Left cardiac atrium (tissue), 4 donors: ENCODE measurements at regions not wholly inside any gene's neighbourhood (a gene's known extent, or its start where the extent isn't known, plus 50 kb on each side); places are given as distances from the start of the nearest gene placed in this dataset.
"Not testable (repeated sequence)": the region's sequence is repeated elsewhere in the genome, so short reads cannot be mapped to it uniquely, and the experiment has no call there.

Experiments
- ATAC-seq, 2 donors: fragments of 200-7000 bp; cut with Tn5 transposase; one replicate each; pipeline ENCODE4 v1.9.1; 2020; ENCODE audit warnings: mild to moderate bottlenecking in 2 of 2, moderate library complexity in 2 of 2
- DNase-seq: peaks from one replicate; pipeline ENCODE4 v3.0.0-alpha.2; 2020
- intact Hi-C, 2 donors: fragments of 100-400 bp; cut with DNase I; formaldehyde crosslinking; loops; one replicate each; pipeline versions ENCODE4 v1.14.1 to v1.15.1; 2022 to 2023
- donor health status: DM: no; HTN: yes; CAD: no.
- donor health status: DM: no; HTN: yes; CAD: no; lungs with severe emphysema.
- donor health status: DM: yes; HTN: yes; CAD: no.
- donor health status: Dilated cardiomyopathy.

DNA sequence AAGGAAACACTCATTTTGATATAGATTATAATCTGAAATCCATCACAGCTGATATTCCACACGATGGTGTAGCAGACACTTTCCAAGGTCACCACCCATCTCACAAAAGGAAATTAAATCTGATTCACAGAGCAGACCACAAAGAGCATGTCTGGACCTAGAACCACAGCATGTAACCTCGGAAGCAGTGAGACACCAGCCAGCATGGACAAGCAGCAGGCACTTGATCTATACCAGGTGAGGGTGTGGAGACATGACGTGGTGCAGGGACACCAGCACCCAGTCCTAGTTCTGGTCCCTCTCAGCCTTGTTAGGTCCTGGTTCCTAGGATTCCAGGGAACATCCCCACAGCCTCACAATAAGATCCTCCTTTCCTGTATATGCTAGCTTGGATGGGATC is 81.9 kb upstream of the FBXO28 start:
- ATAC-seq, intact Hi-C loops, DNase-seq: not testable (repeated sequence)

DNA sequence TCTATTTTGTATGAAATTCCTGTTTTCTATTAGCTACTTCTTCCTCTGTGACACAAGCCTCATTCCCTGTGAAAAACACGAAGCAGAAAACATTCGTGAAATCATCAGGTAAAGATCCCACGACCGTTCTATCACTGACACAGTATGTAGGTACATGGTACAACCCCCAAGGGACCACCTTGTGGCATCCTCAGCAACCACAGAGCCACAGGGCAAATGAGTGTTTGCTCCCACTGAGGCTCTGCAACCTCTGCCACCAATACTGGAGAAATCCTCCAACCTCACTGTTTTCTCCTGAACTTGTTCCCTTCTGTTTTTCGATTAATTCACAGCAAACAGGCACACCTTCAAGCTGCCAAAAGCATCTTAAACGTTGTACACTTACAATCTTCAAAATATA is 83.7 kb upstream of the FBXO28 start:
- DNase-seq, ATAC-seq, intact Hi-C loops: not testable (repeated sequence)

DNA sequence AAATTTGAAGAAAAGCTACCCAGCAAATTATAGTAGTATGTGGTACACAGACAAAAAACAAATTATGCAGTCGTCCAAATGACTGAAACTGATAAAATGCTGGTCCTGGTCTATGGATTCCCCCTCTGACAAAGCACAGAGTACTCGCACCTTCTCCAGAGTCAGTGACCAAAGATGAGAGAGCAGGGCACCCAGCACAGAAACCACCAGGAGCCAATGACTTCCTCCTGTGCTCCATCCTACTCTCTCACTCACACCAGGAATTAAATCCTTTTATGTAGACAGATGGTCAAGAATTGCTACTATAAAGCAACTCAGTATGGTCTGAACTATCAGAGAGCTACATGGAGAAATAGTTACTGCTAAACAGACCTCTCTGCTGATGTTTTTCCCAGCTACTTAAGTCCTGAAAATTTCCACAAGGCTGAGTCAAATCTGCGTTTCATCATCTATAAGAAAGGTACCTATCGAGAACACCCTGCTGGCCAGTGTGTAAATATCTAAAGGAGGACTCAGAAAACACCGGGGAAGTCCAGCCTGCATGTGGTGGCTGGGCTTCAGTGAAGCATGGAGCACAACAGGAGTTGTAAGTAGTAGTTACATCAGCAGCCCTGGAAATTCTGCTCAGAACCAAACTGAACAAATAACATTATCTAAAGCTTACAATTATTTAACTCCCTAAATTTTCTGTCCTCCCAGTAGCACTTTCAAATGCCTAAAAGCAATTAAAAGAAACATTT is 84.5 kb upstream of the FBXO28 start:
- DNase-seq, intact Hi-C loops, ATAC-seq: not testable (repeated sequence)

DNA sequence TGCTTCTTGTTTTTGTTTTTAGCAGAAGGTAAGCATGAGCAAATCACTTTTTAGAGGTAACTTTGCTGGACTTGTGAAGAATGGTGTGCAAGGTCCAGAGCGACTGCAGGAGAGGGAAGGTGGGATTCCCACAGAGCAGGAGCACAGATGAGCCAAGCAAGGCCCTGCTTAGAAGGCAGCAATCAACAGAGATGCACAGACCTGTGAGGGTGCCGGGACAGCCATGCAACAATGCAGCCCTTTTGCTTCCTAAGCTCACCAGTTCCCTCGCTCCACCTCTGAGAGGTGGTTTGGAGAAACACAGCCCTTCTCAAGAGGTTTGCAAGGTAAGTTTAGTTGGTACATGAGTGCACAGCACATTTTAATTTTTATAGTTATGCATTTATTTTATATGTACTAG is 85.1 kb upstream of the FBXO28 start:
- ATAC-seq, intact Hi-C loops, DNase-seq: not testable (repeated sequence)

DNA sequence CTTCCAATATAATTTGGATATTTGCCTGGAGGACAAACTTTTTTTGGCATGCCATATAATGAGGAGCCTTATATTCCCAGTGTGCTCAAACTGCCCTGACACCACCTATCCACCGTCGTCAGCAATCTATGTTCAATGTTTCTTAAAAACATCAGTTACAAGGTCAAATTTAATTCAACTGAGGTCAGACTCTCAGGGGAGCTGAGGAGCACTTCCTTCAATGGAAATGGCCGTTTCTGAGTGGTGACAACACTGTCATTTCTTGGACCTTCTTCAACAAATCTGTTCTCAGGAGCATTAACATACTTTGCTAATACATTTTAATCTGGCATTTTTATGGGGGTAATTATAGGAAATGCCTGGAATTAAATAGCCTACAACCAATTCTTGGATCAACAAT is 90.8 kb upstream of the FBXO28 start:
- intact Hi-C loops, DNase-seq, ATAC-seq: not testable (repeated sequence)

DNA sequence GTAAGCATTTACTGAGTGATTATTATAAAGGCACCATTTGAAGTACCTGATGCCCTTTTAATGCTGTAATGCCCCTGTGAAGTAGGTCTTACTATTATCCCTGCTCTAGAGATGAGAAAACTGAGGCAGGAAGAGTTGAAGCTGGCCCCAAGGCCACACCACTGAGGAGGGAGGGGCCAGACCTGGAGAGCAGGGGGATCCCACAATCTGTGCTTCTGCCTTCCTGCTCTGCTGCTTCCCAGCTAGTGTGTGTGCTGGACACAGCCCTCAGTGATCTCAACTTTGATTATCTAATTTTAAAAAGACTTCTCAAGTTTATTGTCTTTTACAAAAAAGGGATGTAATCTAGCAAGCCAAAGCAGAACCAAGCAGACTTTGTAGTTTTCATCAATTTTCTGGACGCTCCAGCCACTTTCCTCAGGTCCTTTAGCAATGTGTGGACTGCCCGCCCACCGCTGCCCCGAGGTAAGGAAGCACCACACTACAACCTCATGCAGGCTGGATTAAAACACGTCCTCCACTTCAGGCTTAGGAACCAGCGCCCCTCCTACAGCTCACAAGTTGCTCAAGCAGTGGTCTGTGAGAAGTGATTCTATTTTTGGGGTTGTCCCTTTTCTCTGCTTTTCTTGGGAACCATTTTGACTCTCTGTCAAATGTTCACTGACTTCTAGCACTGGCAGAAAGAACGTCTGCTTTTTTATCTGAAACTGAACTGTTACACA is 91.5 kb upstream of the FBXO28 start:
- ATAC-seq, result peak; percentile 38 to 60
- intact Hi-C loops, DNase-seq: not testable (repeated sequence)

DNA sequence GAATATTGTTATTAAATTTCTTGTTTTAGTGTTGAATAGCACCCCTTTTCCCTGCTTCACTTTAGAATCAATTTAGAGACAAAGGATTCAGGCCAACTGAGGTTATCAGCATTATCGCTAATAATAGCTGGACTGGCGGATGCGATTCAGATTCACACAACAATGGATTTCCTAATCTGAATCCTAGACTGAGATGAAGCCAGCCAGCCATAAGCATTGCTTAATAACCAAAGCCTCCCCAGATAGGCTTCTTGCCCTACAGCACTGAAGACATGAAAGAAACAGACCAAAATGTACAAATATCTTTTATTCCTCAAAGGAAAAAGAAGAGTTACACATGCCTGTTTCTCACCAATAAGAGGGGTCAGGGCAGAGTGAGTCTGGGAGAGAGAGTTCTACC is 94.0 kb upstream of the FBXO28 start:
- intact Hi-C loops, DNase-seq: not testable (repeated sequence)
- peak; percentile 46 to 73 for ATAC-seq

DNA sequence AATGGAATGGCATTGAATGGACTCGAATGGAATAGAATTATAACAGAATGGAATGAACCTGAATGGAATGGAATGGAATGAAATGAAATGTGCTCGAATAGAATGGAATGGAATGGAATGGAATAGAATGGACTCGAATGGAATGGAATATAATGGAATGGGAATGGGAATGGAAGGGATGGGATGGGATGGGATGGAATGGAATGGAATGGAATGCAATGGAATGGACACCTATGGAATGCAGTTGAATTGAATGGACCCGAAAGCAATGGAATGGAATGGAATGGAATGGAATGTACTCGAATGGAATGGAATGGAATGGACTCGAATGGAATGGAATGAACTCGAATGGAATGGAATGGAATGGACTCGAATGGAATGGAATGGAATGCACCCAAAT is 98.1 kb upstream of the FBXO28 start:
- ATAC-seq, intact Hi-C loops, DNase-seq: not testable (repeated sequence)

DNA sequence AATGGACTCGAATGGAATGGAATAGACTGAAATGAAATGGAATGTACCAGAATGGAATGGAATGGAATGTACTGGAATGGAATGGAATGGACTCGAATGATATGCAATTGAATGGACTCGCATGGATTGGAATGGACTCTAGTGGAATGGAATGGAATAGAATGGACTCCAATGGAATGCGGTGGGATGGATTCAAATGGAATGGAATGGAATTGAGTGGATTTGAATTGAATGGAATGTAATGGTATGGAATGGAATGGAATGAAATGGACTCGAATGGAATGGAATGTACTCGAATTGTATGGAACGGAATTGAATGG is 99.6 kb upstream of the FBXO28 start:
- ATAC-seq (no peak), DNase-seq (no peak)
- intact Hi-C loops, result no loop called here

DNA sequence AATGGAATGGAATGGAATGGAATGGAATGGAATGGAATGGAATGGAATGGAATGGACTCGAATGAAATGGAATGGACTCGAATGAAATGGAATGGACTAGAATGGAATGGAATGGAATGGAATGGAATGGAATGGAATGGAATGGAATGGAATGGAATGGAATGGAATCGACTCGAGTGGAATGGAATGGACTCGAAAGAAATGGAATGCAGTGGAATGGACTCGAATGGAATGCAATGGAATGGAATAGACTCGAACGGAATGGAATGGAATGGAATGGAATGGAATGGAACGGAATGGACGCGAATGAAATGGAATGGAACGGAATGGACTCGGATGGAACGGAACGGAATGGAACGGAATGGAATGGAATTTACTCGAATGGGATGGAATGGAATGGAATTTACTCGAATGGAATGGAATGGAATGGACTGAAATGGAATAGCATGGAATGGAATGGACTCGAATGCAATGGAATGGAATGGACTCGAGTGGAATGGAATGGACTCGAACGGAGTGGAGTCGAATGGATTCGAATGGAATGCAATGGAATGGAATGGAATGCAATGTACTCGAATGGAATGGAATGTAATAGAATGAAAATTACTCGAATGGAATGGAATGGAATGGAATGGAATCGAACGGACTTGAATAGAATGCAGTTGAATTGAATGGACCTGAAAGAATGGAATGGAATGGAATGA is 100.1 kb upstream of the FBXO28 start:
- DNase-seq, intact Hi-C loops, ATAC-seq: not testable (repeated sequence)

DNA sequence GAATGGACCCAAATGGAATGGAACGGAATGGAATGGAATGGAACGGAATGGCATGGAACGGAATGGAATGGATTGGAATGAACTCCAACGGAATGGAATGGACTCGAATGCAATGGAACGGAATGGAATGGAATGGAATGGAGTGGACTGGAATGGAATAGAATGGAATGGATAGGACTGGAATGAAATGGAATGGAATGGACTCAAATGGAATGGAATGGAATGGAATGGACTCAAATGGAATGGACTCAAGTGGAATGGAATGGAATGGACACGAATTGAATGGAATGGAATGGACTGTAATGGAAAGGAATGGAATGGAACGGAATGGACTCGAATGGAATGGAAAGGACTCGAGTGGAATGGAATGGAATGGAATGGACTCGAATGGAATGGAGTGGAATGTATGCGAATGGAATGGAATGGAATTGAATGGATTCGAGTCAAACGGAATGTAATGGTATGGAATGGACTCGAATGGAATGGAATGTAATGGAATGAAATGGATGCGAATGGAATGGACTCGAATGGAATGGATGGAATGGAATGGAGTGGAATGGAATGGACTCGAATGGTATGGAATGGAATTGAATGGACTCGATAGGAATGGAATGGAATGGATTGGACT is 101.0 kb upstream of the FBXO28 start:
- intact Hi-C loops, DNase-seq: not testable (repeated sequence)

DNA sequence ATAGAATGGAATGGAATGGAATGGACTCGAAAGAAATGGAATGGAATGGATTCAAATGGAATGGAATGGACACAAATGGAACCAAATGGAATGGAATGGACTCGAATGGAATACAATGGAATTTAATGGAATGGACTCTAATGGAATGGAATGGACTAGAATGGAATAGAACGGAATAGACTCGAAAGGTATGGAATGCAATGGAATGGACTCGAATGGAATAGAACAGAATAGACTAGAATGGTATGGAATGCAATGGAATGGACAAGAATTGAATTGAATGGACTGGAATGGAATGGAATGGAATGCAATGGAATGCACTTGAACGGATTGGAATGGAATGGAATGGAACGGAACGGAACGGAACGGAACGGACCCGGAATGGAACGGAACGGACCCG is 101.7 kb upstream of the FBXO28 start:
- DNase-seq, ATAC-seq, intact Hi-C loops: not testable (repeated sequence)

More for the DNA sequence above, 101.0 kb upstream of the FBXO28 start:
- not testable (repeated sequence) for ATAC-seq

DNA sequence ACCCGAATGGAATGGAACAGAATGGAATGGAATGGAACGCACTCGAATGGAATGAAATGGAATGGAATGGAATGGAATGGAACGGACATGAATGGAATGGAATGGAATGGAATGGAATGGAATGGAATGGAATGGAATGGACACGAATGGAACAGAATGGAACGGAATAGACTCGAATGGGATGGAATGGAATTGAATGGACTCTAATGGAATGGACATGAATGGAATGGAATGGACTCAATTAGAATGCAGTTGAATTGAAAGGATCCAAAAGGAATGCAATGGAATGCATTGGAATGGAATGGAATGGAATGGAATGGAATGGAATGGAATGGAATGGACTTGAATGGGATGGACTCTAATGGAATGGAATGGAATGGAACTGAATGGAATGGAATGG is 102.2 kb upstream of the FBXO28 start:
- DNase-seq, ATAC-seq, intact Hi-C loops: not testable (repeated sequence)

DNA sequence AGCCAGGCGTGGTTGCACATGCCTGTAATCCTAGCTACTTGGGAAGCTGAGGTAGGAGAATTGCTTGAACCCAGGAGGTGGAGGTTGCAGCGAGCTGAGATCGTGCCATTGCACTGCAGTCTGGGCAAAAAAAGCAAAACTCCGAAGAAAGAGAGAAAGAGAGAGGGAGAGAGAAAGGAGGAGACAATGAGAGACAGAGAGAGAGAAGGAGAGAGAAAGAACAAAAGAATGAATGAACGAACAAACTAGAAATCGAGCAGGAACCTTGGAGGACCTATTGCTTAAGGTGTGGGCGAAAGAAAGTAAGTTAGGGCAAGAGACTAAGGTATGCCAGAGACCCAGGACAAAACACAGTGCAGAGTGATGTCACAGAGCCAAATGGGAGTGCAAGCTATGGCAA is 102.8 kb upstream of the FBXO28 start:
- ATAC-seq, intact Hi-C loops, DNase-seq: not testable (repeated sequence)

DNA sequence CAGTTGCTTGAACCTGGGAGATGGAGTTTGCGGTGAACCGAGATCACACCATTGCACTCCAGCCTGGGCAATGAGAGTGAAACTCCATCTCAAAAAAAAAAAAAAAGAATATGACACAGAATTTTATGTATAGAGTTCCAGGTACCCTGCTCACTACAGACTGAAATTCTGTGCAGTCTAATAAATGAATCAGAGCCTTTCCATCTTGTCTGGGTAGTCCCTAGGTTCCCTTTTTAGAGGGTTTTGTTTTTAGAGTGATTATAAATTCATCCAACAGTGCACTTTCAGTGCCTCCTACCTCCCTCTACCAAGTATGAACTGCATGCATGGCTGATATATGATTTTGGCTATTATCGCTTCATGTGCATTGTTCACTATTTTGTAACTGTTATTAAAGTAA is 107.9 kb upstream of the FBXO28 start:
- ATAC-seq, DNase-seq, intact Hi-C loops: not testable (repeated sequence)

DNA sequence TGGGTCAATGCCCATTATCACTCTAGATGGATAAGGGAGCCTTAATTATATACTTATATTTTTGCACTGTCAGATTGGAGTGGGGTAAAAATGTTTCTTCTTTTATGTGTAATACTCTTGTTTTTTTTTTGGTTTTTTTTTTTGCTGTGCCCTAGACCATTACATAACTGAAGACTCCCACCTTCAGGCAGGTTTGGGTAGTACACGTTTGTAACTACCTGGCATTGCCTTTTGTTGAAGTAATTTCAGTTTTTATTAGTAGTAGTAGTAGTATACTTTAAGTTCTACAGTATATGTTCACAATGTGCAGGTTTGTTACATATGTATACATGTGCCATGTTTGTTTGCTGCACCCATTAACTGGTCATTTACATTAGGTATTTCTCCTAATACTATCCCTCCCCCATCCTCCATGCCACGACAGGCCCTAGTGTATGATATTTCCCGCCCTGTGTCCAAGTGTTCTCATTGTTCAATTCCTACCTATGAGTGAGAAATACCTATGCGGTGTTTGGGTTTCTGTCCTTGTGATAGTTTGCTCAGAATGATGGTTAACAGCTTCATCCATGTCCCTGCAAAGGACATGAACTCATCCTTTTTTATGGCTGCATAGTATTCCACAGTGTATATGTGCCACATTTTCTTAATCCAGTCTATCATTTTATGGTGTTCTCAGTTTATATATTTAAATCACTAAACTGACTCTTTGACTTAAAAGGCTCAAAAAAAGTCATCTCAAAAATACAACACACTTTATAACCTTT is 109.2 kb upstream of the FBXO28 start:
- DNase-seq, ATAC-seq, intact Hi-C loops: not testable (repeated sequence)

DNA sequence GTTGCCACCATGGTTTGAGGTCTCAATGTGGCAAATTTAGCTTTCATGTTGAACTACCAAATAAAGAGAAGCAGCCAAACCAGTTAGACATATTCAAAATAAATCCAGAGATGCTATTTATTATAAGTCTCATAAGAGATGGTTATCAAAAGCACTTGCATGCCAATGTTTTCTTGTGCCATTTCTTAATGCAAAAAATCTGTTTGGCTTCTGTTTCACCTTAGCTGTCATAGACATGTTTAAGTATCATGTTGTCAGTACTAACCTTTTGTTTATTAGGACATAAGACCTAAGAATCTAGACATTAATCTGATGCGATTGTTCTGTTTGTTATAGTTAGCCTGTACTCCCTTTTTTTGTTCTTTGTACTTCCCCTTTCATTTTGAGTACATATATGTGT is 110.0 kb upstream of the FBXO28 start:
- ATAC-seq, DNase-seq, intact Hi-C loops: not testable (repeated sequence)

DNA sequence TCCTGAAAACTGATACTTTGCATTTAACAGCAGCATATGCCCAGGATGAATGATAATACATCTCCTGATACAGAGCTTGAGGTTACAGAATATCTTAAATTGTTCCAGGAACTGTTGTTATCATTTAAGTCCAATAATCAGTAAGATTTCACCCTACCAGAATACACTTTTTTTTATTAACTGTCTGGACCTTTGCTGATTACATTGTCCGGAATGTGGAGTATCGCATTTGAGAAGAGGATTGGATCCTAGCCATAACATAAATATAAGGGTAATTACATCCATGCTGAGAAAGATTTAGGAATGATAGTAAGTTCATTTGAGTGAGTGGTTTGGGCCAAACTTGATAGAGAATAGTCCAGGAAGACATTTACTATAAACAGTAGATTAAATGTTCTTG is 112.2 kb upstream of the FBXO28 start:
- DNase-seq, ATAC-seq, intact Hi-C loops: not testable (repeated sequence)

DNA sequence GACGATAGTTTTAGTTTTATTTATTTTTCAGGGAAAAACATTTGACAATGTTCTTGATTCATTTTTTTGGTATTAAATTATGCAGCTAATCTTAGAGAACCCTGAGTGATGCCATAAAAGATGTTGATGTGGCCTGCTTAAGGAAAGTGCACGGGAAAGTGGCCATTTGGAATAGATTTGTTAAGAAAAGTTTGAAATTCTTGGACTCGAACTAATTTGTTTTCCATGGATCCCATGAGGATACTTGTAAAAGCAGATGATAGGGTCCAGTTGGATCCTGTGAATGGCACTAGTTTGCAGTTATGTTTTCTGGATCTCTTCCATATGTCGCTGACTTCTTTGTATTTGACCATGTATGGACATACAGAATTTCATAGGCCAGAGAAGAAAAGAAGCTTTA is 114.2 kb upstream of the FBXO28 start:
- DNase-seq, intact Hi-C loops: not testable (repeated sequence)
- peak; percentile 68 for ATAC-seq
